DLD1 (cell line): ENCODE measurements at regions not wholly inside any gene's neighbourhood (a gene's known extent, or its start where the extent isn't known, plus 50 kb on each side); places are given as distances from the start of the nearest gene placed in this dataset.
"Not testable (repeated sequence)": the region's sequence is repeated elsewhere in the genome, so short reads cannot be mapped to it uniquely, and the experiment has no call there.

Experiments used
- in situ Hi-C: cut with HindIII; loops from 2 replicates; pipeline ENCODE4 v1.10.0; 2017; ENCODE audit warnings: low sequenced_read_pairs

- in situ Hi-C loops: no loop called here
These were observed 705.7 kb downstream of the CETN3 start for GRCh38 chr5:89703817-89704216.

GRCh38 chr5:89698028-89698427 is 711.5 kb downstream of the CETN3 start:
- in situ Hi-C loops: no loop called here

- in situ Hi-C loops: no loop called here
These were observed 712.0 kb downstream of the CETN3 start for GRCh38 chr5:89697581-89697980.

- in situ Hi-C loops: no loop called here
These were observed 714.2 kb downstream of the CETN3 start for GRCh38 chr5:89695371-89695770.

DNA sequence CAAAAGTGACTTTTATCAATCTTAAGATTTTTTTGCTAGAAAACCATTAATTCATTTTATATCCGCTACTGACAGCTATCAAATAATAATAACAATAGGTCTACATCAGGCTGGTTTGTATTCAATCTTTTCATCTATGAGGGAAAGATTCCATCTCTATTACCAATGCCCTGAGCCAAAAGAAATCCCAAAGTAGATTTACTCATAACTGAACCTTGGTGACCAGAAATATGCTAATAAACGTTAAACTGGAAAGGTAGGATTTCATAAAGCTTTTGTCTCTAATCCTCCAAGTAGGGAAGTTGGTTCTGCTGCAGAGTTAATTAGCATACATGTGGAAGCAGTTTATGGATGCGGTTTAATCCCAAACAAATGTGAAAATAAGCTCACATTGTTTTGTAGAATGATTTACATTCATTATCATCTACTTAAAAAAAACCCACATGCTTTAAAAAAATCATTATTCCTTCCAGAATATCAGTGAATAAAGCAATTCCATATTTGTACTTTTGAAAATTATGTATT is 715.5 kb downstream of the CETN3 start:
- in situ Hi-C loops: no loop called here

- in situ Hi-C loops: no loop called here
These were observed 719.2 kb downstream of the CETN3 start for GRCh38 chr5:89690331-89690730.

- in situ Hi-C loops: no loop called here
These were observed 723.3 kb downstream of the CETN3 start for GRCh38 chr5:89686081-89686765.

DNA sequence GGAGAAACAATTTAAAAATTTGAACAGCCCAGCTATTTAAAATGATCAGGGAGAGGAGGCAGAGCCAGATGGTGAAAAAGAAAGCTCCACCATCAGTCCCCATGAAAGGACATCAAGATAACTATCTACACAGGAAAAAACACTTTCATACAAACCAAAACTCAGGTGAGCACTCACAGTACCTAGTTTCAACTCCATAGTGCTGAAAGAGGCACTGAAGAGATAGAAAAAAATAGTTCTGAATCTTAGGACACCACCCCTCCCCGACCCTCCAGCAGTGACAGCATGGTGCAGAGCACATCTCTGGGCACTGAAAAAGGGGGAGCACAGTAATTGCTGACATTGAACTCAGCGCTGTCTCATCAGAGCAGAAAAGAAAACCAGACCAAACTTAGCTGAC is 732.9 kb downstream of the CETN3 start:
- in situ Hi-C loops: no loop called here

GRCh38 chr5:89673019-89673418 is 736.5 kb downstream of the CETN3 start:
- in situ Hi-C loops: no loop called here

DNA sequence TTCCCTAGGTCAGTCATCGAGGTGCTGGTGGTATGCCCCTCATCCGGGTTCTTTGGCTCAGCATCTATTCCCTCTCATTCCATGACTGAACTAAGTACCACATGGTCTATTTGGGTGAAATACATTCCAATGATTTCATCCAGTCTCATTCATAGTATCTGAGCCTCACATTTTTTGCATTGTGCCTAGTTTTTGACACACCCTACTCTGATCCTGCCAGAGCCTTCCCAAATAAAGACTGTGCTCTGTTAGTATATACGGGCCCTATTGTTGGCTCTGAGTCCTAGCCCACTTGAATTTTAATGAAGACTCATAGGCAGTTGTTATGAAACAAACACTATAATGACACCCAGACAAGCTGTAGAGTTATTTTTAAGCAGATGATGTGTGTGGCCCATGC is 740.7 kb downstream of the CETN3 start:
- in situ Hi-C loops: no loop called here

- in situ Hi-C loops: no loop called here
These were observed 747.1 kb downstream of the CETN3 start for GRCh38 chr5:89662499-89662898.

DNA sequence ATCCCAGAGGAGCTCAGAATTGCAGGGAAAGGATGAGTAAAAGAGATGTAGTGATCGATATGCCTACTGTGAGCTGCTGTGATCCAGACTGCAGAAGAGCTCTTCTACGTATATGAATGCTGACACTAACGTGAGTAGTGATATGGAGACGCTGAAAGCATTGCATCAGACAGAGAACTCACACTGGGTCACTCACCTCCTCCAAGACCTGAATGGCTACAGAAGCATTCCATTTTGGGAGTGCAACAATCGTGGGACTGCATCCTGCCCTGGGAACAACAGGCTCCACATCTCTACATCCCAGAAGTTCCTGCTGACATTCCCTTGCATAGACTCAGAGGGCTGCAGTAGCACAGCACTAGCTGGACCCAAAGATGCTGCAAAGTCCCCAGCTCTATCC is 755.9 kb upstream of the MEF2C start:
- in situ Hi-C loops: no loop called here

- in situ Hi-C loops: not testable (repeated sequence)
These were observed 751.2 kb upstream of the MEF2C start for GRCh38 chr5:89634176-89634575.

- in situ Hi-C loops: not testable (repeated sequence)
These were observed 747.1 kb upstream of the MEF2C start for GRCh38 chr5:89630064-89630463.

- in situ Hi-C loops: no loop called here
These were observed 746.1 kb upstream of the MEF2C start for GRCh38 chr5:89628876-89629635.

DNA sequence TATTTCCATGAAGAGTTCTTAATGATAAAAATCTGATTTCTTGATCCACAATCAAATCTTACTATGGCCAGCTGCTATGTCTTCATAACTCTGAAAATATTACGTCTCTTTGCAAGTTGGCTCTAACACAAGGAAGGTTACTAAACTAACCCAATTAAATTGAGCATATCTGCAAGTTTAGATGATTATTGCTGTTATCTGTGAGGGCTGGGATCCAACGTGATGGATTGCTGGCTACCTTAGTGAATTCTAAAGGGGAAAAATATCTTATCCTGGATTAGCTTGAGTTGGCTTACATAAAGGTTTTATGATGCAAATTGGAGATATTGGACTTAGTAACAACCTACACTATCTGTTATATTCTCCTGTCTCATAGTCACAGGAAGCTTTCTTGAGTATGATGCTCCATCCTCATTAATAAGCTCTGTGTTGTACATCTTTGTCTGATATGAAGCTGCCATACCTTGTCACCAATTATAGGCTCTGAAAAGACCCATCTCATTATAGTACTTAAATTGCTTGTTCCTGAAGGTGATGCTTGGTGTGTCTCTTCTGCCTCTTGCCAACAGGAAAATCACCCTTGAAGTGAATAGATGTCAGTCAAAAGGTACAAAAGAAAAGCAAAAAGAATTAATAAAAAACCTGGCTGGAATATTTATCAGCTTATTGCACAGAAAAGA is 733.0 kb upstream of the MEF2C start:
- in situ Hi-C loops: no loop called here

- in situ Hi-C loops: no loop called here
These were observed 730.4 kb upstream of the MEF2C start for GRCh38 chr5:89613222-89613956.

DNA sequence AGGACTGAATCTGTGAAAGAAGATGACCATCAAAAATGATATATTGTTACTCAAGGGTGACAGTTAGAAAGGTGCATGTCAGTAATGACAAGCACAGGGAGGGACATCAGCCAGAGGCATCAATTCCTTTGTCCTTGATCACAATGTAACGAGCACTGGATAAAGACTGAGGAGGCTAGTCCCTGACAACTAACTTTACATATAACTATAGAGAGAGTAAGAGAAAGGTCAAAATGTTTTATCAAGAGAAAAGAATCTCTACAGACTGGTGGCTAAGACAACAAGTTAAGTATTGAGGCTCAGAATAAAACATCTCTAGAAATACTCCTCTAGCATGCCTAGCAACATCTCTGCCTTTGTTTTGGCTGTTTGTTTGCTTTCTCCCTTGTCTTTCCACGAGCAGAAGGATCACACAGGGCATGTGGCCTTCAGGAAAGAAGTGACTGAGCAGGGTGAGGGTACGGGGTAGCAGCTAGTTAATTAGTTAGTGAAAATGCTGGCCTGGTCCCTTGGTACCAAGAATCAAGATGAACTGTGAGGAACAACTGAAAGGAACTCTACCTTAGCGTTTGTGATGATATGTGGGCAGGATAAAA is 724.1 kb upstream of the MEF2C start:
- in situ Hi-C loops: no loop called here

- in situ Hi-C loops: no loop called here
These were observed 721.4 kb upstream of the MEF2C start for GRCh38 chr5:89604342-89604741.

GRCh38 chr5:89601880-89602279 is 718.9 kb upstream of the MEF2C start:
- in situ Hi-C loops: no loop called here

GRCh38 chr5:89597878-89598277 is 714.9 kb upstream of the MEF2C start:
- in situ Hi-C loops: no loop called here
